NCI-H187 (cell line): ENCODE measurements at regions not wholly inside any gene's neighbourhood (a gene's known extent, or its start where the extent isn't known, plus 50 kb on each side); places are given as distances from the start of the nearest gene placed in this dataset.

ENCODE experiments used
- DNase-seq, 2 experiments: peaks; one replicate each; lab custom pipeline; 2025; lab: John Stamatoyannopoulos, UW

GRCh38 chr13:73251626-73252265 is 192.9 kb downstream of the KLF5 start:
- no peak for DNase-seq

DNA sequence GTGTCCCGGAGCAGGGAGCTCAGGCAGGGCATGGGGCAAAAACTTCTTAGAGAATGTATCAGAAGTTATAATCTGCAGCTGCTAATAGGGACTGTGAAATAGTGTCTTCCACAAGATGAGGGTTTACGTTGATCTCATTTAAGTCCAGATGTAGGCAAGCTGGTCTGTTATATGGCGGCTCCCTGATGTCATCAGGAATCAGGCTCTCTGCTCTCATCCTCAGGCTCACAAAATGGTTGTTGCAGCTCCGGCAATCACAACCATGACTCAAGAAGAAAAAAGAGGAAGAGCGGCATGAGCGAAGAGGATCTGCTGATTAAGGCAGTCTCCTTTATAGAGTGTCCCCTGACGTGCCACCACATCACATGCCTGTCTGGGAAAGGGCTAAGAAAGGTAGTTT is 191.3 kb downstream of the KLF5 start:
- no peak for DNase-seq

DNA sequence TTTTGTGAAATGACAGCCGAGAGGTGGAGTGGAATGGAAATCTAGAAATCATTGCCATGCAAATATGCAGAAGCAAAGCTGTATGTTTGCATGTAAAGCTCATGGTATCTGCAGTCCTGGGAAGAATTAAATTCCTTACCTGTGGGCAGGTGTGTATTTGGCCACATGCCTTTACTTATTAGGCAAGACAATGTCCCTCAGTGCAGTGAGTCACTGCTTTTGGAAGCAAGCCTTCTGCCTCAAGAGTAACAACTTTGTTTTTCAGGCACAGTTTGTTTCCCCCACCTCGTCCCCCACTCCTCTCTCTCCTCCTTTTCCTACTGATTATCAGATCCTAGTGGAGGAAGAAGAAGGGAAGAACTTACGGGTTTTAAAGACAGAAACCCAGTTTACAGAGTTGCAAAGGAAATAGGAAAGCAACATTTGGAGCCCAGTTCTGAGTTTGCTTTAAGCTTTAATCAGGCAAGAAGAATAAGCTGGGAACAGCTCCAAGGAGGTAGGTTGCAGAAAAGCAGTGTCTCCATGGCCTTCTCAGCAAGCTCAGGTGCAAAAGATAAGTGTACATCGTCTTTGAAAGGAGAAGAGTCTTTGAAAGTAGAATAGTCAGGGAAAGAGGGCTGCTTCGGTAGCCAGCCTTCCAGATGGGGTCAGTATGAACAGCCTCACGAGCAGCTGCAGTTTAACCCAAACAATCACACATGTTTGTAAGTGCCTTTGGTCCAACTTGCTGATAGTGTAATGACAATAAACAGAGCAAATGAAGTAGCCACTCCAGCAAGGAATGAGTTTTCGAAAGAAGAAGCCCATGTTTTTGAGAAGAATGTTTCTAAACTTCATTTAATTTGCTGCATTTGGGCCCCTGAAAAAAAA is 190.1 kb downstream of the KLF5 start:
- no peak for DNase-seq

DNA sequence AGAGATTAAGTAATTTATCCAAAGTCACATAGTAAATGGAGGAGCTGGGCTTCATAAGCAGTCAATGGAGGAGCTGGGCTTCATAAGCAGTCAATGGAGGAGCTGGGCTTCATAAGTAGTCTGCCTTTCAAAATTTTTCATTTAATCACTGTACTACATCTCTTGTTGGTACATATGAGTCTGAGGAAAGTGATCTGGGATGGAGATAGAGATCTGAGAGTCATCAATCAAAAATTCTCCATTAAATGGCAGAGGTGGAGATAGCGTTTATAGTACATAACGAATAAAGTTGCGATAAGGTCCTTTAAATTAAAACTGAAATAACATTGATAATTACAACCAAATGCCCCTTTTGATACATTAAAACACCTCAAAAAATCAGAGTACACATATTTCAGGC is 189.3 kb downstream of the KLF5 start:
- DNase-seq, result no peak

- DNase-seq, result no peak
These were observed 186.4 kb downstream of the KLF5 start for GRCh38 chr13:73245246-73245645.

- no peak for DNase-seq
These were observed 185.7 kb downstream of the KLF5 start for GRCh38 chr13:73244467-73244866.

GRCh38 chr13:73242515-73243015 is 183.8 kb downstream of the KLF5 start:
- DNase-seq, result no peak

- no peak for DNase-seq
These were observed 181.4 kb downstream of the KLF5 start for GRCh38 chr13:73240193-73240592.

DNA sequence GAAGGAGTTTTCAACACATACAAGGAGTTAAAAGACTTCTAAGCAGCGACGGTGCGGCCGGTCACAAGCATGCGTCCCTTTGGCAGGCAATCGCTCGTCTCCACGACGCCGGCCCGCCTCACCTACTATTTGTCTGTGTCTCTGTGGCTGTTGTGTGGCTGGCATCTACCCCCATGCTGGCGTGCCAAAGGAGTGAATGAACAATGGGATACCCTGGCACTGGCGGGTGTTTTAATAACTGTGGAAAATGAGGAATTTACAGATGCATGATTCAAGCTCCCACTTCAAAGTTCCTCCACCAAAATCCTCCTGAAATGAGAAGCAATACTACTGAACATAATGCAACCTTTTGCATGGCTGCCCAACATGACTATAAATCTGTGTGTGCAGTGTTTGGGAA is 176.6 kb downstream of the KLF5 start:
- no peak for DNase-seq

GRCh38 chr13:73231471-73231870 is 172.7 kb downstream of the KLF5 start:
- no peak for DNase-seq

DNA sequence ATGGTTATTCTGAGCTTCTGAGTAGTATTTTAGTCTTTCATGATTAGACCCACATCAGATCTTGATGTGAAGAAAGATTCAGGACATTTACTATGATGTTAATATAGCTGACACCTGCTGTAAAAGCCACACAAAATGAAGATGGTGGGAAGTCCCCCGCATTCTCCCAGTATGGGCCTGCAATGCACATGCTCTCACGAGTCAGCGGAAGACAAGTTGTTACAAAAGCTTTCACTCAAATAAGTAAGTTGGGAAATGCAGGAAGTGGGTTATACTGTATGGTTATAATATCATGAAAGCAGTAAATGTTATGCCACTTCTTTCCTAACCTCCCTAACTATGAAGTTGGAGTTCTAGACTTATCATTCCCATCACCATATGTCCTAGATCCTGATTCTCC is 171.9 kb downstream of the KLF5 start:
- no peak for DNase-seq

GRCh38 chr13:73228546-73228945 is 169.7 kb downstream of the KLF5 start:
- no peak for DNase-seq

GRCh38 chr13:73225990-73226389 is 167.2 kb downstream of the KLF5 start:
- no peak for DNase-seq

- no peak for DNase-seq
These were observed 165.9 kb downstream of the KLF5 start for GRCh38 chr13:73224703-73225102.

DNA sequence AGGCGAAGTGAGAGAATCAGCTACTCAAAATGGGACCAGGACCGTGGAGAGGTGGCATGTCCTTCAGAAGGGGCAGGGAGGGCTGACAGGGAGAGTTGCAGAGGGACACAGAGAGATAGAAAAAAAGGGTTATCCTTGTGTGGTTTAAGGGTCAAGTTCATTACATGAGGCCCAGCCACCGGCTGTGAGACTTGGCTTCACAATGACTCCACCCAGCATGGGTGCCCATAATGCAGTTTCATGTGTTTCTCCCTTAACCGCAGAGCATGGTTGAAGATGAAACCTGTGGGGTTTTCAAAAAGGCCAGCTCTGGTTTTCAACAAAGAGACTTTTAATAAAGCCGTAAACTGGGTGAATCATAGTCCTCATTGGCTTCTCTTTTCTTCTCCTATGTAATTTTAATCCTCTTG is 164.6 kb downstream of the KLF5 start:
- DNase-seq, result no peak

DNA sequence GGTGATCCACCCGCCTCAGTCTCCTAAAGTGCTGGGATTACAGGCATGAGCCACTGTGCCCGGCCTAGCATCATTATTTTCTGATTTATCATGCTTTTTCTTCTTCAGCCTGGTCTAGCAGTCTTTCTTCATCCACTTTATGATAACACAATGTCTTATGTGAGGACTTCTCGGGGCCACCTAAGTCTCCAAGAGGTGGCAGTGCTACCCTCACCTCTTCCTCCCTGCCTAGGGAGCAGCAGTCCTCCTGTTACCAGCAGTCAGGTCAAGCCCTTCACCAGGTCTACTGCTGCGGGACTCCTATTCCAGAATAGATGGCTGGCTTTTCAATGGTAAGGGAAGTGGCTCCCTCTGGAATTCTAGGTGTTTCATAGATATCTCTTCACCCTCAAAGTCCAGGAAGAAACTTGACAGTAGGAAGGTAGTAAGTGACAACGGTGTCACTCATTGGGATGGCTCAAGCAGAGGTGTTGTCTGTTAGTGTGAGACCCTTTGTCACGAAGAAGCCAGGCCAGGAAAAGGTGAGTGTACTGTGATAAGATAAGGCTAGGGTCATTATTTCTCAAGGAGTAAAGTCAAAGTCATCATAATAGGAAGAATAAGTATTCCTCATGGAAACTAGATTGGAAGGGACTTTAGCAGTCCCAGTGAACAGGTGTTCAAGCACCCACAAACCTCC is 164.0 kb downstream of the KLF5 start:
- no peak for DNase-seq

- DNase-seq, result no peak
These were observed 162.3 kb downstream of the KLF5 start for GRCh38 chr13:73220966-73221720.

DNA sequence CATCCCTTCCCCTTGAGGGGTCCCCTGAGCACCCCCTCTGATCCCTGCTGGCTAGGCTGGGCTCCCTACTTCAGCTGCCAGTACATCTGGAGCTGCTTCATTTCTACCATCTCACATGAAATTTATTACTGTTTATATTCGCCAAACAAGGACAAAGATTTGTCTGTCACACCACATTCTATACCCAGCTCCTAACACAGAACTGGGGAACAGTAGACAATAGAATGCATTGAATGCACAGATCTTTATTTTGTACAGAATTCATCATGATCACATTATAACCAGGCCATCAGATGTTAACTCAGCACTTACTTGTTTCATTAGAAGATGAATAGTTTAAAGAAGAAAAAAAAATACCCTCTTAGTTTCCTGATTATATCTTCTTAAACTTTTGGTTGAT is 159.4 kb downstream of the KLF5 start:
- no peak for DNase-seq

DNA sequence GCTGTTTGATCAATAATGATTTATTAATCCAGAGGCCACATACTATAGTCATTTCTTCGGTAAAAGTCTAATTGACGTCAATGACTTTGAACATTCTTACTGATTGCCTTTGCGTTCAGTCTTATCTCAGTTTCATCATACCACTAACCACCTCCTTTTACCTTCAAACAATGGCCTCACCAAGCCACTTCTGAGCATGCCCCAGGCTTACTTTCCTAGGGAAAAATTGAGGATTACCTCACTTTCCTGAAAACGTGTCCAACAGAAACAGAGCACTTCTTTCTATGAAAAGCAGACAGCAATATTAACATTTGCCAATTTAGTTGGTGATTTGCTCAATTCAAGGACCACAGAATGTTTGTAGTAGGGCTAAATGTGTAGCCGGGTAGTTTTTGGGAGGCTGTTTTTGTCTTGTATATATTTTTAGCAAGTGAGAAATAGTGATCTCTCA is 157.6 kb downstream of the KLF5 start:
- DNase-seq, result no peak

- DNase-seq, result no peak
These were observed 157.0 kb downstream of the KLF5 start for GRCh38 chr13:73215823-73216222.

- DNase-seq, result no peak
These were observed 153.7 kb downstream of the KLF5 start for GRCh38 chr13:73212482-73212881.
